HG03103 (cell line): ENCODE measurements at regions not wholly inside any gene's neighbourhood (a gene's known extent, or its start where the extent isn't known, plus 50 kb on each side); places are given as distances from the start of the nearest gene placed in this dataset.

Experiments
- ATAC-seq: cut with Tn5 transposase; IDR thresholded peaks from one replicate; pipeline ENCODE4 v1.9.1; 2021; ENCODE audit warnings: low read depth; ENCODE audit not compliant: unreplicated experiment

GRCh38 chr17:69761767-69762321 is 313.2 kb upstream of the KCNJ16 start:
- ATAC-seq: no peak

GRCh38 chr17:69762359-69762758 is 312.7 kb upstream of the KCNJ16 start:
- ATAC-seq: no peak

- ATAC-seq: no peak
Observed at GRCh38 chr17:69762766-69763165, 312.3 kb upstream of the KCNJ16 start.

- ATAC-seq: no peak
Observed at GRCh38 chr17:69763503-69763902, 311.5 kb upstream of the KCNJ16 start.

GRCh38 chr17:69764146-69764545 is 310.9 kb upstream of the KCNJ16 start:
- no peak for ATAC-seq

GRCh38 chr17:69769050-69769449 is 306.0 kb upstream of the KCNJ16 start:
- ATAC-seq: no peak

GRCh38 chr17:69773081-69773480 is 301.9 kb upstream of the KCNJ16 start:
- no peak for ATAC-seq

- ATAC-seq: no peak
Observed at GRCh38 chr17:69779378-69780214, 295.4 kb upstream of the KCNJ16 start.

- ATAC-seq: no peak
Observed at GRCh38 chr17:69783865-69784264, 291.2 kb upstream of the KCNJ16 start.

- ATAC-seq: no peak
Observed at GRCh38 chr17:69788957-69789356, 286.1 kb upstream of the KCNJ16 start.

GRCh38 chr17:69796078-69796477 is 278.9 kb upstream of the KCNJ16 start:
- ATAC-seq: no peak

- ATAC-seq: no peak
Observed at GRCh38 chr17:69800870-69801269, 274.2 kb upstream of the KCNJ16 start.

GRCh38 chr17:69801368-69801767 is 273.7 kb upstream of the KCNJ16 start:
- ATAC-seq: no peak

GRCh38 chr17:69802045-69802740 is 272.8 kb upstream of the KCNJ16 start:
- ATAC-seq: no peak

GRCh38 chr17:69809331-69809730 is 265.7 kb upstream of the KCNJ16 start:
- ATAC-seq: no peak

- ATAC-seq: no peak
Observed at GRCh38 chr17:69810326-69810965, 264.6 kb upstream of the KCNJ16 start.

GRCh38 chr17:69812240-69812837 is 262.7 kb upstream of the KCNJ16 start:
- ATAC-seq: no peak

- ATAC-seq: no peak
Observed at GRCh38 chr17:69814031-69814430, 261.0 kb upstream of the KCNJ16 start.

- no peak for ATAC-seq
Observed at GRCh38 chr17:69815406-69815805, 259.6 kb upstream of the KCNJ16 start.

GRCh38 chr17:69818467-69818866 is 256.6 kb upstream of the KCNJ16 start:
- ATAC-seq: no peak
